IMR-90 (cell line): ENCODE measurements at regions not wholly inside any gene's neighbourhood (a gene's known extent, or its start where the extent isn't known, plus 50 kb on each side); places are given as distances from the start of the nearest gene placed in this dataset.

Experiments used
- ATAC-seq: fragments of 200-7000 bp; cut with Tn5 transposase; 2 replicates; pipeline ENCODE4 v1.9.1; 2020; ENCODE audit warnings: low read depth, mild to moderate bottlenecking, moderate library complexity
- BruUV-seq: library from RNA; stranded (reverse); fragments of 400-500 nt; replicated peaks from 2 replicates; lab custom pipeline; 2021; lab: Mats Ljungman, UMichigan
- CTCF ChIA-PET: fragments of 300-600 bp; formaldehyde crosslinking; extraction: SDS; loops from one replicate; lab custom pipeline; 2021; ENCODE audit warnings: antibody characterized with exemption; lab: Yijun Ruan, JAX
- POLR2A ChIA-PET: fragments of 300-600 bp; sonication (Branson Sonifier 250); formaldehyde crosslinking; loops from one replicate; lab custom pipeline; 2022; ENCODE audit warnings: antibody characterized with exemption; ENCODE audit not compliant: unreplicated experiment; lab: Charles Lee
- DNase-seq: peaks from one replicate; pipeline ENCODE4 v3.0.0; 2013
- H2AFZ ChIP-seq: replicated peaks from 2 replicates; pipeline ENCODE3; 2013; ENCODE audit warnings: low read length, mild to moderate bottlenecking; ENCODE audit not compliant: poor library complexity
- H2AK5ac ChIP-seq: 2 replicates; pipeline ENCODE4 v1.6.1; 2013; ENCODE audit warnings: low read depth, low read length, inconsistent platforms
- H2AK9ac ChIP-seq: replicated peaks from 2 replicates; pipeline ENCODE3; 2013; ENCODE audit warnings: mild to moderate bottlenecking, low read depth, low read length, moderate library complexity; ENCODE audit not compliant: poor library complexity
- H2BK120ac ChIP-seq: 2 replicates; pipeline ENCODE4 v1.6.1; 2013; ENCODE audit warnings: low read depth, low read length, inconsistent platforms
- H2BK15ac ChIP-seq: 3 replicates; pipeline ENCODE4 v1.6.1; 2013; ENCODE audit warnings: low read depth, low read length, inconsistent platforms
- H2BK20ac ChIP-seq: 2 replicates; pipeline ENCODE4 v1.6.1; 2013; ENCODE audit warnings: low read depth, mild to moderate bottlenecking, inconsistent platforms, low read length, moderate library complexity
- H2BK5ac ChIP-seq: 2 replicates; pipeline ENCODE4 v1.6.1; 2013; ENCODE audit warnings: mild to moderate bottlenecking, low read depth, low read length, inconsistent platforms; ENCODE audit not compliant: poor library complexity, severe bottlenecking
- H3K14ac ChIP-seq: replicated peaks from 2 replicates; pipeline ENCODE4 v1.6.1; 2013; ENCODE audit warnings: low read depth, low read length, inconsistent platforms
- H3K18ac ChIP-seq: 2 replicates; pipeline ENCODE4 v1.6.1; 2013; ENCODE audit warnings: low read depth, low read length, control low read depth
- H3K23ac ChIP-seq: 2 replicates; pipeline ENCODE4 v1.6.1; 2013; ENCODE audit warnings: low read depth, low read length, inconsistent platforms
- H3K27ac ChIP-seq: 2 replicates; pipeline ENCODE4 v1.5.1; 2013; ENCODE audit warnings: mild to moderate bottlenecking, control low read depth, low read length; ENCODE audit not compliant: insufficient read depth
- H3K27me3 ChIP-seq: 2 replicates; pipeline ENCODE4 v1.6.1; 2013; ENCODE audit warnings: low read length; ENCODE audit not compliant: control insufficient read depth, insufficient read depth
- H3K36me3 ChIP-seq: 2 replicates; pipeline ENCODE4 v1.6.1; 2013; ENCODE audit warnings: low read length, mixed read lengths; ENCODE audit not compliant: control insufficient read depth, insufficient read depth
- H3K4ac ChIP-seq: 2 replicates; pipeline ENCODE4 v1.6.1; 2013; ENCODE audit warnings: low read depth, low read length, inconsistent platforms
- H3K4me1 ChIP-seq: 2 replicates; pipeline ENCODE4 v1.6.1; 2013; ENCODE audit warnings: low read length, mixed read lengths; ENCODE audit not compliant: control insufficient read depth, insufficient read depth
- H3K4me2 ChIP-seq: 2 replicates; pipeline ENCODE4 v1.6.1; 2013; ENCODE audit warnings: low read depth, mild to moderate bottlenecking, control low read depth, low read length, moderate library complexity
- H3K4me3 ChIP-seq: 2 replicates; pipeline ENCODE4 v1.5.1; 2013; ENCODE audit warnings: low read depth, mild to moderate bottlenecking, control low read depth, low read length, moderate library complexity; ENCODE audit not compliant: insufficient read depth
- H3K56ac ChIP-seq: 2 replicates; pipeline ENCODE4 v1.6.1; 2013; ENCODE audit warnings: low read length, inconsistent platforms; ENCODE audit not compliant: insufficient read depth; ENCODE audit errors: extremely low read depth
- H3K79me1 ChIP-seq, 2 experiments: 2 replicates each; pipeline ENCODE4 v1.6.1; 2013; ENCODE audit warnings: low read length in 2 of 2, inconsistent platforms in 1 of 2, low read depth in 1 of 2
- H3K9ac ChIP-seq: 2 replicates; pipeline ENCODE4 v1.6.1; 2013; ENCODE audit warnings: low read depth, low read length, control low read depth
- H3K9me1 ChIP-seq: 2 replicates; pipeline ENCODE4 v1.6.1; 2013; ENCODE audit warnings: low read length, inconsistent platforms; ENCODE audit not compliant: insufficient read depth
- H3K9me3 ChIP-seq: 2 replicates; pipeline ENCODE4 v1.6.1; 2013; ENCODE audit warnings: low read length; ENCODE audit not compliant: control insufficient read depth, insufficient read depth
- H4K20me1 ChIP-seq: 2 replicates; pipeline ENCODE4 v1.6.1; 2013; ENCODE audit warnings: low read length, inconsistent platforms; ENCODE audit not compliant: insufficient read depth
- H4K5ac ChIP-seq: 2 replicates; pipeline ENCODE4 v1.6.1; 2013; ENCODE audit warnings: mild to moderate bottlenecking, low read depth, low read length, control low read depth
- H4K8ac ChIP-seq, 2 experiments: 2 replicates each; pipeline ENCODE4 v1.6.1; 2013; ENCODE audit warnings: low read depth in 2 of 2, low read length in 2 of 2, control low read depth in 1 of 2, inconsistent platforms in 1 of 2
- H4K91ac ChIP-seq: 2 replicates; pipeline ENCODE4 v1.6.1; 2013; ENCODE audit warnings: low read depth, low read length, inconsistent platforms; ENCODE audit not compliant: insufficient read depth
- BHLHE40 ChIP-seq: fragments of 150-350 bp; IDR thresholded peaks from 2 replicates; pipeline ENCODE4 v1.6.1; 2016; ENCODE audit warnings: mild to moderate bottlenecking, low read depth, low read length
- CEBPB ChIP-seq: IDR thresholded peaks from 2 replicates; pipeline ENCODE4 v1.6.1; 2012; ENCODE audit warnings: low read depth, low read length, improper control_type of control experiment
- CHD1 ChIP-seq: IDR thresholded peaks from 2 replicates; pipeline ENCODE4 v1.6.1; 2012; ENCODE audit warnings: low read depth, low read length, improper control_type of control experiment
- NFE2L2 ChIP-seq: fragments of 150-350 bp; IDR thresholded peaks from 2 replicates; pipeline ENCODE4 v1.6.1; 2016; ENCODE audit warnings: low read depth, mild to moderate bottlenecking, low read length
- POLR2A ChIP-seq: IDR thresholded peaks from 2 replicates; pipeline ENCODE4 v1.6.1; 2012; ENCODE audit warnings: mild to moderate bottlenecking, low read depth, low read length
- RFX5 ChIP-seq: IDR thresholded peaks from 2 replicates; pipeline ENCODE4 v1.8.0; 2012; ENCODE audit warnings: low read depth, mild to moderate bottlenecking, low read length, moderate library complexity
- SMC3 ChIP-seq: fragments of 150-350 bp; IDR thresholded peaks from 2 replicates; pipeline ENCODE4 v1.6.1; 2016; ENCODE audit warnings: low read depth, mild to moderate bottlenecking, antibody characterized with exemption, low read length, moderate library complexity
- WGBS, 2 experiments: methylation state at CpG; one replicate each; pipeline versions ENCODE4 v1.1.5 to v1.1.7; 2013; ENCODE audit warnings: missing lambda C conversion rate in 2 of 2; ENCODE audit not compliant: insufficient read length in 1 of 2; ENCODE audit errors: extremely low coverage in 2 of 2; 5-methylcytosine and 5-hydroxymethylcytosine counted together
- dilution Hi-C: fragments of 300-500 bp; cut with HindIII; formaldehyde crosslinking; loops from one replicate; pipeline ENCODE4 v1.14.3; 2018; ENCODE audit warnings: low sequenced_read_pairs; ENCODE audit not compliant: unreplicated experiment
- in situ Hi-C: fragments of 300-500 bp; cut with MboI; formaldehyde crosslinking; loops from 3 replicates; pipeline ENCODE4 v1.14.3; 2019; ENCODE audit warnings: low sequenced_read_pairs, inconsistent platforms, mixed read lengths
- intact Hi-C: fragments of 100-400 bp; cut with micrococcal nuclease; formaldehyde crosslinking; loops from 2 replicates; pipeline ENCODE4 v1.10.0; 2022
- TF ChIP-seq, protein P1 (sequence below): fragments of 150-350 bp; IDR thresholded peaks from 2 replicates; pipeline ENCODE4 v1.6.1; 2016; ENCODE audit warnings: low read depth, mild to moderate bottlenecking, low read length, moderate library complexity, borderline replicate concordance
- TF ChIP-seq, protein P2 (sequence below): fragments of 150-350 bp; IDR thresholded peaks from 2 replicates; pipeline ENCODE4 v1.6.1; 2017; ENCODE audit warnings: mild to moderate bottlenecking, antibody characterized with exemption, low read length, low read depth

DNA sequence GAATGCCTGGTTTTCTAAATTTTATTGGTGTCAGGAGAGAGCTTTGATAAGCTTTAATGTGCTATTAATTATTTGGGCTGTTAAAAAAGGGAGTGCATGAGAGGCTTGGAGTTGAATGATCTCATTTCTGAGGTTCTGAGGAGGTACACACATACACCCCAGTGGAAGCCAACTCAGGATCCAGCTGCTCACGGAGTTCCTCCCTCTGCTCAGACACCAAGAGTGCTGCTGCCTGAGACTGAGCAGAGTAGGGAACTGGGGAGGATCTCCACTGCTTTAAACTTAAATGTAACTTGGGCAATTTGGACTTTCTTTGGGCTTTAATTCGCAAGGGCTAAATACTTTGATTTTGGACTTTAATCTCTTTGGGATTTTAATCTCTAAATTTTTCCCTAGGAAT, 414.4 kb upstream of the CADM1 start:
- WGBS, 2 experiments = no CpG with 5 or more reads among the region's 2 CpGs

More for the DNA sequence above, 414.4 kb upstream of the CADM1 start:
- H3K36me3 ChIP-seq = no peaks in the 10 kb centered on the region
- DNase-seq = no peak
- H4K8ac ChIP-seq = no peak overlapping the region
- no peak overlapping the region for H3K56ac ChIP-seq
- no peak overlapping the region for H2AK9ac ChIP-seq
- H3K14ac ChIP-seq = no peak overlapping the region
- ChIA-PET POLR2A (no interaction called here), CTCF (no interaction called here)
- no peak overlapping the region for H3K9ac ChIP-seq
- no peak overlapping the region for H3K23ac ChIP-seq
- H3K27me3 ChIP-seq = no peaks in the 10 kb centered on the region
- intact Hi-C loops (no loop called here), dilution Hi-C loops (no loop called here), in situ Hi-C loops (no loop called here)
- no peak overlapping the region for H2BK5ac ChIP-seq
- no peak overlapping the region for H4K5ac ChIP-seq
- no peak overlapping the region for H2BK15ac ChIP-seq
- TF ChIP-seq CHD1 (no peak), BHLHE40 (no peak), NFE2L2 (no peak), CEBPB (no peak), RFX5 (no peak), POLR2A (no peak), SMC3 (no peak)
- TF ChIP-seq, protein P1, sequence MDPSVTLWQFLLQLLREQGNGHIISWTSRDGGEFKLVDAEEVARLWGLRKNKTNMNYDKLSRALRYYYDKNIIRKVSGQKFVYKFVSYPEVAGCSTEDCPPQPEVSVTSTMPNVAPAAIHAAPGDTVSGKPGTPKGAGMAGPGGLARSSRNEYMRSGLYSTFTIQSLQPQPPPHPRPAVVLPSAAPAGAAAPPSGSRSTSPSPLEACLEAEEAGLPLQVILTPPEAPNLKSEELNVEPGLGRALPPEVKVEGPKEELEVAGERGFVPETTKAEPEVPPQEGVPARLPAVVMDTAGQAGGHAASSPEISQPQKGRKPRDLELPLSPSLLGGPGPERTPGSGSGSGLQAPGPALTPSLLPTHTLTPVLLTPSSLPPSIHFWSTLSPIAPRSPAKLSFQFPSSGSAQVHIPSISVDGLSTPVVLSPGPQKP = no peak
- TF ChIP-seq, protein P2, sequence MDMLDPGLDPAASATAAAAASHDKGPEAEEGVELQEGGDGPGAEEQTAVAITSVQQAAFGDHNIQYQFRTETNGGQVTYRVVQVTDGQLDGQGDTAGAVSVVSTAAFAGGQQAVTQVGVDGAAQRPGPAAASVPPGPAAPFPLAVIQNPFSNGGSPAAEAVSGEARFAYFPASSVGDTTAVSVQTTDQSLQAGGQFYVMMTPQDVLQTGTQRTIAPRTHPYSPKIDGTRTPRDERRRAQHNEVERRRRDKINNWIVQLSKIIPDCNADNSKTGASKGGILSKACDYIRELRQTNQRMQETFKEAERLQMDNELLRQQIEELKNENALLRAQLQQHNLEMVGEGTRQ = no peak
- no peak overlapping the region for H4K91ac ChIP-seq
- H3K18ac ChIP-seq = no peak overlapping the region
- H3K27ac ChIP-seq = no peak overlapping the region
- H3K4ac ChIP-seq = no peak overlapping the region
- no TSS peak for BruUV-seq
- H3K4me1 ChIP-seq = peaks cover 11% of the 10 kb centered on the region; the same call in 1 of the 2 replicates
- no peak overlapping the region for H2BK120ac ChIP-seq
- H3K4me3 ChIP-seq = no peak overlapping the region
- no peak overlapping the region for H2AFZ ChIP-seq
- ATAC-seq = no peak
- no peaks in the 10 kb centered on the region for H3K79me1 ChIP-seq
- no peaks in the 10 kb centered on the region for H3K9me1 ChIP-seq
- no peak overlapping the region for H2AK5ac ChIP-seq
- H3K9me3 ChIP-seq = no peaks in the 10 kb centered on the region
- H3K4me2 ChIP-seq = no peak overlapping the region
- H2BK20ac ChIP-seq = no peak overlapping the region
- H4K20me1 ChIP-seq = no peaks in the 10 kb centered on the region
